Natural killer cell (primary cell): ENCODE measurements at regions not wholly inside any gene's neighbourhood (a gene's known extent, or its start where the extent isn't known, plus 50 kb on each side); places are given as distances from the start of the nearest gene placed in this dataset.

Experiments used
- ATAC-seq, 3 donors: fragments of 150-1000 bp in 2 of 3; fragments of 200-7000 bp in 1 of 3; cut with Tn5 transposase; 1 replicate in 1 of 3; 2 replicates in 2 of 3; pipeline ENCODE4 v1.10.0; 2021; ENCODE audit warnings: mild to moderate bottlenecking in 2 of 3, moderate library complexity in 2 of 3
- DNase-seq, 2 donors: peaks; one replicate each; pipeline versions ENCODE4 v3.0.0 to v3.0.0-alpha.2; 2013 to 2021; ENCODE audit warnings: mixed read lengths in 1 of 2
- H3K27ac ChIP-seq: one replicate; pipeline ENCODE4 v1.5.1; 2013; ENCODE audit warnings: mild to moderate bottlenecking, low read length
- H3K27me3 ChIP-seq: one replicate; pipeline ENCODE4 v1.6.1; 2013; ENCODE audit warnings: low read length; ENCODE audit not compliant: control insufficient read depth, insufficient read depth
- H3K36me3 ChIP-seq: one replicate; pipeline ENCODE4 v1.6.1; 2013; ENCODE audit warnings: low read length; ENCODE audit not compliant: control insufficient read depth, insufficient read depth
- H3K4me1 ChIP-seq: one replicate; pipeline ENCODE4 v1.6.1; 2013; ENCODE audit warnings: low read length; ENCODE audit not compliant: control insufficient read depth, insufficient read depth
- H3K4me3 ChIP-seq: one replicate; pipeline ENCODE4 v1.5.1; 2013; ENCODE audit warnings: low read length
- H3K9me3 ChIP-seq: one replicate; pipeline ENCODE4 v1.6.1; 2013; ENCODE audit warnings: low read length; ENCODE audit not compliant: control insufficient read depth, insufficient read depth
- H3K27ac Mint-ChIP-seq, 2 donors: one replicate each; pipeline ENCODE4 v1.8.0; 2022; ENCODE audit warnings: mild to moderate bottlenecking in 2 of 2, mixed read lengths in 2 of 2, moderate library complexity in 1 of 2
- H3K27me3 Mint-ChIP-seq, 2 donors: one replicate each; pipeline ENCODE4 v1.8.0; 2022; ENCODE audit warnings: low read depth in 2 of 2, mixed read lengths in 2 of 2
- H3K36me3 Mint-ChIP-seq: one replicate; pipeline ENCODE4 v1.8.0; 2022; ENCODE audit warnings: mixed read lengths
- H3K4me1 Mint-ChIP-seq, 2 donors: one replicate each; pipeline ENCODE4 v1.8.0; 2022; ENCODE audit warnings: mixed read lengths in 2 of 2
- H3K4me3 Mint-ChIP-seq: one replicate; pipeline ENCODE4 v1.8.0; 2022; ENCODE audit warnings: mild to moderate bottlenecking, moderate library complexity, mixed read lengths
- H3K9me3 Mint-ChIP-seq, 2 donors: one replicate each; pipeline ENCODE4 v1.8.0; 2022; ENCODE audit warnings: mixed read lengths in 2 of 2
- CTCF ChIP-seq: fragments of 200-600 bp; IDR thresholded peaks from one replicate; pipeline ENCODE4 v1.8.0; 2022; ENCODE audit warnings: antibody characterized with exemption
- WGBS: methylation state at CpG from one replicate; pipeline ENCODE4 v1.1.7; 2013; ENCODE audit warnings: missing lambda C conversion rate; ENCODE audit not compliant: insufficient coverage; 5-methylcytosine and 5-hydroxymethylcytosine counted together
- intact Hi-C: fragments of 100-400 bp; cut with micrococcal nuclease; formaldehyde crosslinking; loops from one replicate; pipeline ENCODE4 v1.14.2; 2022

- H3K36me3 ChIP-seq = no peaks in the 10 kb centered on the region
- no peak overlapping the region for H3K27ac Mint-ChIP-seq
- no peaks in the 10 kb centered on the region for H3K4me1 Mint-ChIP-seq
- no peak overlapping the region for H3K4me3 ChIP-seq
- no peaks in the 10 kb centered on the region for H3K4me1 ChIP-seq
- H3K27me3 Mint-ChIP-seq = no peaks in the 10 kb centered on the region
- no peaks in the 10 kb centered on the region for H3K27me3 ChIP-seq
- H3K4me3 Mint-ChIP-seq = no peak overlapping the region
- peaks cover 2 to 9% of the 10 kb centered on the region in 2 donors for H3K9me3 Mint-ChIP-seq
- TF ChIP-seq CTCF = no peak
- ATAC-seq (no peak), DNase-seq (no peak)
- H3K36me3 Mint-ChIP-seq = no peaks in the 10 kb centered on the region
- H3K27ac ChIP-seq = no peak overlapping the region
- 76% methylated on average over 2 of the region's 2 CpGs for WGBS
- H3K9me3 ChIP-seq = no peaks in the 10 kb centered on the region
- intact Hi-C loops = no loop called here
These were observed 80.9 kb upstream of the GRIK2 start for GRCh38 chr6:101312652-101313051.

- Histone ChIP-seq H3K4me3 (no peak overlapping the region), H3K36me3 (no peaks in the 10 kb centered on the region), H3K27ac (no peak overlapping the region), H3K27me3 (no peaks in the 10 kb centered on the region), H3K4me1 (no peaks in the 10 kb centered on the region), H3K9me3 (no peaks in the 10 kb centered on the region)
- Mint-ChIP-seq H3K4me1 (no peaks in the 10 kb centered on the region), H3K4me3 (no peak overlapping the region), H3K36me3 (peaks cover 5% of the 10 kb centered on the region), H3K27me3 (no peaks in the 10 kb centered on the region), H3K9me3 (peaks cover 5 to 23% of the 10 kb centered on the region in 2 donors), H3K27ac (no peak overlapping the region)
- ATAC-seq (no peak), DNase-seq (no peak)
- TF ChIP-seq CTCF = no peak
- WGBS = 92% methylated on average over 2 of the region's 2 CpGs
- intact Hi-C loops = no loop called here
These were observed 70.6 kb upstream of the GRIK2 start for GRCh38 chr6:101322921-101323320.

- Mint-ChIP-seq H3K4me3 (no peak overlapping the region), H3K27me3 (no peaks in the 10 kb centered on the region), H3K27ac (no peak overlapping the region), H3K36me3 (no peaks in the 10 kb centered on the region), H3K4me1 (no peaks in the 10 kb centered on the region), H3K9me3 (peaks cover 3 to 17% of the 10 kb centered on the region in 2 donors)
- no peaks in the 10 kb centered on the region for H3K36me3 ChIP-seq
- H3K27ac ChIP-seq = no peak overlapping the region
- DNase-seq (no peak), ATAC-seq (no peak)
- intact Hi-C loops = no loop called here
- no peaks in the 10 kb centered on the region for H3K9me3 ChIP-seq
- no peaks in the 10 kb centered on the region for H3K4me1 ChIP-seq
- H3K4me3 ChIP-seq = no peak overlapping the region
- no peak for TF ChIP-seq CTCF
- no peaks in the 10 kb centered on the region for H3K27me3 ChIP-seq
These were observed 67.1 kb upstream of the GRIK2 start for GRCh38 chr6:101326411-101326810.

- Histone ChIP-seq H3K4me1 (no peaks in the 10 kb centered on the region), H3K36me3 (no peaks in the 10 kb centered on the region), H3K27me3 (no peaks in the 10 kb centered on the region), H3K4me3 (no peak overlapping the region), H3K27ac (no peak overlapping the region), H3K9me3 (peaks cover 12% of the 10 kb centered on the region)
- DNase-seq (no peak), ATAC-seq (no peak)
- Mint-ChIP-seq H3K9me3 (peaks cover 18 to 24% of the 10 kb centered on the region in 2 donors), H3K4me3 (no peak overlapping the region), H3K36me3 (peaks cover 7% of the 10 kb centered on the region), H3K4me1 (no peaks in the 10 kb centered on the region), H3K27me3 (no peaks in the 10 kb centered on the region), H3K27ac (no peak overlapping the region)
- TF ChIP-seq CTCF = no peak
- no CpG with 5 or more reads among the region's 1 CpG for WGBS
- intact Hi-C loops = no loop called here
These were observed 51.6 kb upstream of the GRIK2 start for GRCh38 chr6:101341926-101342325.
